Cardiac fibroblast (primary cell): ENCODE measurements at regions not wholly inside any gene's neighbourhood (a gene's known extent, or its start where the extent isn't known, plus 50 kb on each side); places are given as distances from the start of the nearest gene placed in this dataset.
"Not testable (repeated sequence)": the region's sequence is repeated elsewhere in the genome, so short reads cannot be mapped to it uniquely, and the experiment has no call there.

Source experiments
- DNase-seq, 2 donors: peaks; one replicate each; pipeline versions ENCODE4 v3.0.0 to v3.0.0-alpha.2; 2010; ENCODE audit warnings: low read depth in 2 of 2
- H3K4me3 ChIP-seq, 2 donors: replicated peaks in 1 of 2; 1 replicate in 1 of 2; 2 replicates in 1 of 2; pipeline ENCODE4 v1.5.1; 2011; ENCODE audit warnings: low read depth in 2 of 2, low read length in 2 of 2, mild to moderate bottlenecking in 2 of 2, moderate library complexity in 1 of 2
- CTCF ChIP-seq: IDR thresholded peaks from one replicate; pipeline ENCODE4 v1.5.1; 2011; ENCODE audit warnings: low read depth, mild to moderate bottlenecking, low read length, inconsistent platforms

- no peak for TF ChIP-seq CTCF
- H3K4me3 ChIP-seq, result no peak overlapping the region
- DNase-seq, result no peak
These were observed 247.0 kb upstream of the SLC30A5 start for GRCh38 chr5:68846828-68847227.

- no peak overlapping the region for H3K4me3 ChIP-seq
- TF ChIP-seq CTCF, result no peak
- DNase-seq, result peak in 1 of 2 donors; percentile 14
These were observed 245.7 kb upstream of the SLC30A5 start for GRCh38 chr5:68848091-68848490.

GRCh38 chr5:68849103-68849502, 244.7 kb upstream of the SLC30A5 start:
- no peak for TF ChIP-seq CTCF
- H3K4me3 ChIP-seq, result no peak overlapping the region

GRCh38 chr5:68849906-68850305, 243.9 kb upstream of the SLC30A5 start:
- DNase-seq, result no peak
- no peak for TF ChIP-seq CTCF
- no peak overlapping the region for H3K4me3 ChIP-seq

More at GRCh38 chr5:68849103-68849502, 244.7 kb upstream of the SLC30A5 start:
- no peak for DNase-seq

GRCh38 chr5:68861099-68861498, 232.7 kb upstream of the SLC30A5 start:
- no peak for TF ChIP-seq CTCF
- H3K4me3 ChIP-seq, result no peak overlapping the region
- no peak for DNase-seq

- no peak for TF ChIP-seq CTCF
- DNase-seq, result no peak
These were observed 231.3 kb upstream of the SLC30A5 start for GRCh38 chr5:68862560-68862959.

GRCh38 chr5:68865192-68865591, 228.6 kb upstream of the SLC30A5 start:
- H3K4me3 ChIP-seq, DNase-seq: not testable (repeated sequence)

More at GRCh38 chr5:68862560-68862959, 231.3 kb upstream of the SLC30A5 start:
- H3K4me3 ChIP-seq, result no peak overlapping the region
